ENCODE measurements at regions not wholly inside any gene's neighbourhood (a gene's known extent, or its start where the extent isn't known, plus 50 kb on each side); places are given as distances from the start of the nearest gene placed in this dataset.

DNA sequence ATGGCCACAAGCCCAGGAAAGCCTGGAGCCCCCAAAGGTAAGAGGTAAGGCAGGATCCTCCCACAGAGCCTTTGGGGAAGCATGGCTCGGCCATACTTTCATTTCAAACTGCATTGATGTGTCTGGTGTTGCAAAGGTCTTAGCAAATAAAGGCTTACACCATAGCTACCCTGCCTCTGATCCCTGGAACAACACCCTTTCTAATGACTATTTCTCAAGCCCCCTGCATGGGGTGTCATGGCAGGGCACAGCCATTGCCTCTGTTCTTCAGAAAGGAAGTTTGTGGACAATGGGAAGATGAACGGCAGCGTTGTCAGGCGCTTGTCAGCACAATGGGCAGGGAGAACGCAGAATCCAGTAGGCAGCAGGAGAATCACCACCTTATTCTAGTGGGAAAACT, 435.0 kb upstream of the SMIM21 start:
- no peak for DNase-seq (ENCODE audit: low read depth in 2 of 2)
- H3K4me3 ChIP-seq (replicated peaks in 1 of 4; ENCODE audit: control extremely low read depth in 1 of 4, insufficient read depth in 1 of 4, low read depth in 3 of 4, low read length in 4 of 4): no peak overlapping the region
- no peaks in the 10 kb centered on the region for H4K20me1 ChIP-seq (ENCODE audit: control insufficient read depth, extremely low read depth, insufficient read depth, low read length)
- no peaks in the 10 kb centered on the region for H3K9me3 ChIP-seq (ENCODE audit: control insufficient read depth, insufficient read depth, low read depth, low read length)
- H3K27ac ChIP-seq (ENCODE audit: insufficient read depth, low read length): no peak overlapping the region
- TF ChIP-seq, protein P1, sequence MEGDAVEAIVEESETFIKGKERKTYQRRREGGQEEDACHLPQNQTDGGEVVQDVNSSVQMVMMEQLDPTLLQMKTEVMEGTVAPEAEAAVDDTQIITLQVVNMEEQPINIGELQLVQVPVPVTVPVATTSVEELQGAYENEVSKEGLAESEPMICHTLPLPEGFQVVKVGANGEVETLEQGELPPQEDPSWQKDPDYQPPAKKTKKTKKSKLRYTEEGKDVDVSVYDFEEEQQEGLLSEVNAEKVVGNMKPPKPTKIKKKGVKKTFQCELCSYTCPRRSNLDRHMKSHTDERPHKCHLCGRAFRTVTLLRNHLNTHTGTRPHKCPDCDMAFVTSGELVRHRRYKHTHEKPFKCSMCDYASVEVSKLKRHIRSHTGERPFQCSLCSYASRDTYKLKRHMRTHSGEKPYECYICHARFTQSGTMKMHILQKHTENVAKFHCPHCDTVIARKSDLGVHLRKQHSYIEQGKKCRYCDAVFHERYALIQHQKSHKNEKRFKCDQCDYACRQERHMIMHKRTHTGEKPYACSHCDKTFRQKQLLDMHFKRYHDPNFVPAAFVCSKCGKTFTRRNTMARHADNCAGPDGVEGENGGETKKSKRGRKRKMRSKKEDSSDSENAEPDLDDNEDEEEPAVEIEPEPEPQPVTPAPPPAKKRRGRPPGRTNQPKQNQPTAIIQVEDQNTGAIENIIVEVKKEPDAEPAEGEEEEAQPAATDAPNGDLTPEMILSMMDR (conservative IDR thresholded peaks at IDR 0.05 in 1 of 2, IDR thresholded peaks at IDR 0.05 in 1 of 2; ENCODE audit: low read depth in 1 of 2, low read length in 2 of 2): no peak
- no peak for TF ChIP-seq EZH2 (IDR thresholded peaks at IDR 0.05; ENCODE audit: low read length, missing control alignments)
- H3K4me1 ChIP-seq (ENCODE audit: control insufficient read depth, extremely low read depth, insufficient read depth, low read length): no peaks in the 10 kb centered on the region
- no peaks in the 10 kb centered on the region for H3K36me3 ChIP-seq (ENCODE audit: control insufficient read depth, insufficient read depth, low read length)
- H3K9ac ChIP-seq (ENCODE audit: insufficient read depth, low read length): no peak overlapping the region
- H3K4me2 ChIP-seq (ENCODE audit: extremely low read depth, insufficient read depth, low read length): no peak overlapping the region
- no peaks in the 10 kb centered on the region for H3K27me3 ChIP-seq (ENCODE audit: control insufficient read depth, insufficient read depth, low read length)
- no peaks in the 10 kb centered on the region for H3K79me2 ChIP-seq (ENCODE audit: control insufficient read depth, insufficient read depth, low read length)
- no peak overlapping the region for H2AFZ ChIP-seq (ENCODE audit: low read length)

DNA sequence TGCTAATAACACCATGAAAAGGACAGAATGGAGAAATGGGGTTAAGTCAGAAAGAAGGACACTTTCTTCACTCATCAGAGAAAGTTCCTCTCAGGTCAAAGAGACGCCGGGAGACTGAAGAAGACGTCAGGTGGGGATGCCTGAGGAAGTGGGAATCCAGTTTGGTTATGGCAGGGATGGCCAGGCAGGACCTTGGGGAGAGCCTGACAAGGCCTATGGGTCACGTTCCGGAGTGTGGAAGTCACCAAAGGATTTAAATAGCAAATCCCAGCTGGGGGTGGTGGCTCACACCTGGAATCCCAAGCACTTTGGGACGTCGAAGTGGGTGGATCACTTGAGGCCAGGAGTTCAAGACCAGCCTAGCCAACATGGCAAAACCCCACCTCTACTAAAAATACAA, 432.7 kb upstream of the SMIM21 start:
- Histone ChIP-seq H2AFZ (ENCODE audit: low read length) (no peak overlapping the region), H3K9ac (ENCODE audit: insufficient read depth, low read length) (no peak overlapping the region), H3K79me2 (ENCODE audit: control insufficient read depth, insufficient read depth, low read length) (no peaks in the 10 kb centered on the region), H4K20me1 (ENCODE audit: control insufficient read depth, extremely low read depth, insufficient read depth, low read length) (no peaks in the 10 kb centered on the region), H3K9me3 (ENCODE audit: control insufficient read depth, insufficient read depth, low read depth, low read length) (no peaks in the 10 kb centered on the region), H3K4me3 (replicated peaks in 1 of 4; ENCODE audit: control extremely low read depth in 1 of 4, insufficient read depth in 1 of 4, low read depth in 3 of 4, low read length in 4 of 4) (no peak overlapping the region), H3K4me2 (ENCODE audit: extremely low read depth, insufficient read depth, low read length) (no peak overlapping the region), H3K27ac (ENCODE audit: insufficient read depth, low read length) (no peak overlapping the region), H3K4me1 (ENCODE audit: control insufficient read depth, extremely low read depth, insufficient read depth, low read length) (no peaks in the 10 kb centered on the region), H3K36me3 (ENCODE audit: control insufficient read depth, insufficient read depth, low read length) (no peaks in the 10 kb centered on the region), H3K27me3 (ENCODE audit: control insufficient read depth, insufficient read depth, low read length) (no peaks in the 10 kb centered on the region)
- TF ChIP-seq, protein P1 (conservative IDR thresholded peaks at IDR 0.05 in 1 of 2, IDR thresholded peaks at IDR 0.05 in 1 of 2; ENCODE audit: low read depth in 1 of 2, low read length in 2 of 2): no peak
- TF ChIP-seq EZH2 (IDR thresholded peaks at IDR 0.05; ENCODE audit: low read length, missing control alignments): no peak
- no peak for DNase-seq (ENCODE audit: low read depth in 2 of 2)

DNA sequence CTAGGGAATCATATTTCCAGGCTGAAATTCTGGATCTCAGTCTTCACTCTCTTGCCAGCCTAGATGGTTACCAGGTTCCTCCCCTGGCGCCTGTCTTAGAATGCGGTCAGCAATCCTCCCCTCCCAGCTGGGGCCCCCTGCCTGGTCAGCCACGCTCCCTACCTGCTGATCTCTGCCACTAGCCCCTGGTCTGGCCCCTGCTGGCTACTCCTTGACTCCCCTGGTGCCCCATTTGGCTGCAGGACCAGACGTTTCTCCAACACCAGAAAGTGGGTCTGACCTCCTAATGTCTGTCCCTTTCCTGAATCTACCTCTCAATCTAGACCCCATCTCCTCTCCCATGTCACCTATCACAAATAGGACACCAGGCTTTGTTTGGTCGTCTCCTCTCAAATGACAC, 432.0 kb upstream of the SMIM21 start:
- no peak overlapping the region for H3K9ac ChIP-seq (ENCODE audit: insufficient read depth, low read length)
- no peaks in the 10 kb centered on the region for H3K27me3 ChIP-seq (ENCODE audit: control insufficient read depth, insufficient read depth, low read length)
- no peaks in the 10 kb centered on the region for H3K36me3 ChIP-seq (ENCODE audit: control insufficient read depth, insufficient read depth, low read length)
- TF ChIP-seq EZH2 (IDR thresholded peaks at IDR 0.05; ENCODE audit: low read length, missing control alignments): no peak
- TF ChIP-seq, protein P1 (conservative IDR thresholded peaks at IDR 0.05 in 1 of 2, IDR thresholded peaks at IDR 0.05 in 1 of 2; ENCODE audit: low read depth in 1 of 2, low read length in 2 of 2): no peak
- no peak overlapping the region for H2AFZ ChIP-seq (ENCODE audit: low read length)
- H3K79me2 ChIP-seq (ENCODE audit: control insufficient read depth, insufficient read depth, low read length): no peaks in the 10 kb centered on the region
- no peak for DNase-seq (ENCODE audit: low read depth in 2 of 2)
- no peak overlapping the region for H3K4me2 ChIP-seq (ENCODE audit: extremely low read depth, insufficient read depth, low read length)
- no peak overlapping the region for H3K4me3 ChIP-seq (replicated peaks in 1 of 4; ENCODE audit: control extremely low read depth in 1 of 4, insufficient read depth in 1 of 4, low read depth in 3 of 4, low read length in 4 of 4)
- H3K4me1 ChIP-seq (ENCODE audit: control insufficient read depth, extremely low read depth, insufficient read depth, low read length): no peaks in the 10 kb centered on the region
- no peaks in the 10 kb centered on the region for H4K20me1 ChIP-seq (ENCODE audit: control insufficient read depth, extremely low read depth, insufficient read depth, low read length)
- H3K9me3 ChIP-seq (ENCODE audit: control insufficient read depth, insufficient read depth, low read depth, low read length): no peaks in the 10 kb centered on the region
- H3K27ac ChIP-seq (ENCODE audit: insufficient read depth, low read length): no peak overlapping the region

All from fibroblast of lung (primary cell).